HG03460 (cell line): ENCODE measurements at regions not wholly inside any gene's neighbourhood (a gene's known extent, or its start where the extent isn't known, plus 50 kb on each side); places are given as distances from the start of the nearest gene placed in this dataset.
"Not testable (repeated sequence)": the region's sequence is repeated elsewhere in the genome, so short reads cannot be mapped to it uniquely, and the experiment has no call there.

Experiments
- ATAC-seq: cut with Tn5 transposase; IDR thresholded peaks from one replicate; pipeline ENCODE4 v1.9.1; 2021; ENCODE audit not compliant: unreplicated experiment

GRCh38 chr10:85111271-85111670, 782.9 kb downstream of the CCSER2 start:
- no peak for ATAC-seq

GRCh38 chr10:85124603-85125051, 796.2 kb downstream of the CCSER2 start:
- no peak for ATAC-seq

- ATAC-seq, result no peak
Observed at GRCh38 chr10:85137253-85137652, 808.9 kb downstream of the CCSER2 start.

- no peak for ATAC-seq
Observed at GRCh38 chr10:85138046-85138445, 809.7 kb downstream of the CCSER2 start.

- ATAC-seq, result no peak
Observed at GRCh38 chr10:85139124-85139523, 810.7 kb downstream of the CCSER2 start.

- not testable (repeated sequence) for ATAC-seq
Observed at GRCh38 chr10:85141520-85141919, 813.1 kb downstream of the CCSER2 start.

- no peak for ATAC-seq
Observed at GRCh38 chr10:85145966-85146365, 817.6 kb downstream of the CCSER2 start.

GRCh38 chr10:85147346-85148250, 819.2 kb downstream of the CCSER2 start:
- no peak for ATAC-seq

- ATAC-seq, result no peak
Observed at GRCh38 chr10:85148693-85149640, 820.6 kb downstream of the CCSER2 start.

GRCh38 chr10:85149766-85150165, 821.4 kb downstream of the CCSER2 start:
- no peak for ATAC-seq

- no peak for ATAC-seq
Observed at GRCh38 chr10:85151506-85151905, 823.1 kb downstream of the CCSER2 start.

- no peak for ATAC-seq
Observed at GRCh38 chr10:85152496-85152895, 824.1 kb downstream of the CCSER2 start.

- ATAC-seq, result no peak
Observed at GRCh38 chr10:85152911-85153310, 824.5 kb downstream of the CCSER2 start.

- no peak for ATAC-seq
Observed at GRCh38 chr10:85157206-85157605, 828.8 kb downstream of the CCSER2 start.

GRCh38 chr10:85168243-85168642, 839.9 kb downstream of the CCSER2 start:
- no peak for ATAC-seq

GRCh38 chr10:85170026-85170425, 841.6 kb downstream of the CCSER2 start:
- no peak for ATAC-seq

GRCh38 chr10:85175635-85176034, 847.2 kb downstream of the CCSER2 start:
- no peak for ATAC-seq

- no peak for ATAC-seq
Observed at GRCh38 chr10:85177767-85178166, 849.4 kb downstream of the CCSER2 start.

GRCh38 chr10:85187047-85187446, 858.7 kb downstream of the CCSER2 start:
- no peak for ATAC-seq

- ATAC-seq, result no peak
Observed at GRCh38 chr10:85188770-85189484, 860.5 kb downstream of the CCSER2 start.

- ATAC-seq, result no peak
Observed at GRCh38 chr10:85193796-85194195, 865.4 kb downstream of the CCSER2 start.
